Stimulated activated naive B cell treated with anti-CD40 and anti-IgM and Interleukin-4, amounts not matched to agents 10 μg/mL and 1 μg/mL and 100 μg/mL, for 72 hours (primary cell): ENCODE measurements at regions not wholly inside any gene's neighbourhood (a gene's known extent, or its start where the extent isn't known, plus 50 kb on each side); places are given as distances from the start of the nearest gene placed in this dataset.
"Not testable (repeated sequence)": the region's sequence is repeated elsewhere in the genome, so short reads cannot be mapped to it uniquely, and the experiment has no call there.

Experiments used
- ATAC-seq, 2 donors: fragments of 150-1000 bp; cut with Tn5 transposase; replicated peaks; 2 replicates each; pipeline ENCODE4 v1.10.0; 2021; ENCODE audit warnings: moderate library complexity in 1 of 2
- DNase-seq: peaks from one replicate; pipeline ENCODE4 v3.0.0; 2021
- H3K27ac Mint-ChIP-seq: one replicate; pipeline ENCODE4 v1.8.0; 2022; ENCODE audit warnings: mild to moderate bottlenecking, mixed read lengths
- H3K27me3 Mint-ChIP-seq, 2 donors: one replicate each; pipeline ENCODE4 v1.8.0; 2022; ENCODE audit warnings: mixed read lengths in 2 of 2
- H3K36me3 Mint-ChIP-seq, 2 donors: one replicate each; pipeline ENCODE4 v1.8.0; 2022; ENCODE audit warnings: mixed read lengths in 2 of 2, mild to moderate bottlenecking in 1 of 2
- H3K4me1 Mint-ChIP-seq, 2 donors: one replicate each; pipeline ENCODE4 v1.8.0; 2022; ENCODE audit warnings: mixed read lengths in 2 of 2, mild to moderate bottlenecking in 1 of 2
- H3K4me3 Mint-ChIP-seq, 2 donors: one replicate each; pipeline ENCODE4 v1.8.0; 2022; ENCODE audit warnings: mild to moderate bottlenecking in 2 of 2, mixed read lengths in 2 of 2, moderate library complexity in 1 of 2
- H3K9me3 Mint-ChIP-seq, 2 donors: one replicate each; pipeline ENCODE4 v1.8.0; 2022; ENCODE audit warnings: mixed read lengths in 2 of 2, mild to moderate bottlenecking in 1 of 2

- no peak for ATAC-seq
- DNase-seq, result no peak
- H3K4me1 Mint-ChIP-seq, result no peaks in the 10 kb centered on the region
- no peaks in the 10 kb centered on the region for H3K36me3 Mint-ChIP-seq
- peaks cover 4 to 8% of the 10 kb centered on the region in 2 donors for H3K9me3 Mint-ChIP-seq
- peaks cover 0 to 5% of the 10 kb centered on the region in 2 donors for H3K27me3 Mint-ChIP-seq
- H3K27ac Mint-ChIP-seq, result no peak overlapping the region
- no peak overlapping the region for H3K4me3 Mint-ChIP-seq
Measured at GRCh38 chr1:232169436-232169835, 460.5 kb downstream of the SIPA1L2 start.

GRCh38 chr1:232168508-232168907 is 461.4 kb downstream of the SIPA1L2 start:
- Mint-ChIP-seq H3K4me3 (no peak overlapping the region), H3K27me3 (no peaks in the 10 kb centered on the region), H3K27ac (no peak overlapping the region), H3K36me3 (no peaks in the 10 kb centered on the region), H3K4me1 (no peaks in the 10 kb centered on the region), H3K9me3 (peaks cover 4 to 8% of the 10 kb centered on the region in 2 donors)
- no peak for ATAC-seq
- DNase-seq, result no peak

- H3K4me3 Mint-ChIP-seq, result no peak overlapping the region
- peaks cover 4 to 8% of the 10 kb centered on the region in 2 donors for H3K9me3 Mint-ChIP-seq
- no peak overlapping the region for H3K27ac Mint-ChIP-seq
- no peaks in the 10 kb centered on the region for H3K27me3 Mint-ChIP-seq
- H3K36me3 Mint-ChIP-seq, result no peaks in the 10 kb centered on the region
- H3K4me1 Mint-ChIP-seq, result no peaks in the 10 kb centered on the region
- ATAC-seq (no peak), DNase-seq (no peak)
Measured at GRCh38 chr1:232166942-232167341, 463.0 kb downstream of the SIPA1L2 start.

GRCh38 chr1:232164078-232164963 is 465.6 kb downstream of the SIPA1L2 start:
- no peak for DNase-seq
- H3K27me3 Mint-ChIP-seq, result peaks cover 0 to 5% of the 10 kb centered on the region in 2 donors
- ATAC-seq, result no peak
- no peak overlapping the region for H3K27ac Mint-ChIP-seq
- H3K36me3 Mint-ChIP-seq, result no peaks in the 10 kb centered on the region
- H3K4me3 Mint-ChIP-seq, result no peak overlapping the region
- no peaks in the 10 kb centered on the region for H3K4me1 Mint-ChIP-seq
- peaks cover 4 to 8% of the 10 kb centered on the region in 2 donors for H3K9me3 Mint-ChIP-seq

GRCh38 chr1:232163533-232163932 is 466.4 kb downstream of the SIPA1L2 start:
- Mint-ChIP-seq H3K4me3 (no peak overlapping the region), H3K36me3 (no peaks in the 10 kb centered on the region), H3K27ac (no peak overlapping the region), H3K4me1 (no peaks in the 10 kb centered on the region), H3K27me3 (peaks cover 0 to 5% of the 10 kb centered on the region in 2 donors), H3K9me3 (peaks cover 7 to 11% of the 10 kb centered on the region in 2 donors)
- ATAC-seq, result no peak
- no peak for DNase-seq

GRCh38 chr1:232162001-232162400 is 467.9 kb downstream of the SIPA1L2 start:
- H3K9me3 Mint-ChIP-seq, result peaks cover 8 to 12% of the 10 kb centered on the region in 2 donors
- no peak overlapping the region for H3K27ac Mint-ChIP-seq
- no peaks in the 10 kb centered on the region for H3K4me1 Mint-ChIP-seq
- ATAC-seq (no peak), DNase-seq (no peak)
- peaks cover 0 to 5% of the 10 kb centered on the region in 2 donors for H3K27me3 Mint-ChIP-seq
- no peaks in the 10 kb centered on the region for H3K36me3 Mint-ChIP-seq
- H3K4me3 Mint-ChIP-seq, result no peak overlapping the region

GRCh38 chr1:232158558-232158957 is 471.4 kb downstream of the SIPA1L2 start:
- H3K4me3 Mint-ChIP-seq, H3K27me3 Mint-ChIP-seq, ATAC-seq, H3K9me3 Mint-ChIP-seq, DNase-seq, H3K27ac Mint-ChIP-seq, H3K4me1 Mint-ChIP-seq, H3K36me3 Mint-ChIP-seq: not testable (repeated sequence)

- not testable (repeated sequence) for H3K4me1 Mint-ChIP-seq, ATAC-seq, DNase-seq, H3K36me3 Mint-ChIP-seq, H3K9me3 Mint-ChIP-seq, H3K4me3 Mint-ChIP-seq, H3K27me3 Mint-ChIP-seq, H3K27ac Mint-ChIP-seq
Measured at GRCh38 chr1:232156070-232156469, 473.9 kb downstream of the SIPA1L2 start.

GRCh38 chr1:232153652-232154051 is 476.3 kb downstream of the SIPA1L2 start:
- Mint-ChIP-seq H3K9me3 (peaks cover 2 to 7% of the 10 kb centered on the region in 2 donors), H3K36me3 (no peaks in the 10 kb centered on the region), H3K27me3 (no peaks in the 10 kb centered on the region), H3K4me1 (no peaks in the 10 kb centered on the region), H3K4me3 (no peak overlapping the region), H3K27ac (no peak overlapping the region)
- ATAC-seq (no peak), DNase-seq (no peak)

- H3K4me1 Mint-ChIP-seq, result no peaks in the 10 kb centered on the region
- H3K9me3 Mint-ChIP-seq, result peaks cover 0 to 3% of the 10 kb centered on the region in 2 donors
- H3K27ac Mint-ChIP-seq, result no peak overlapping the region
- no peak for DNase-seq
- ATAC-seq, result no peak
- no peaks in the 10 kb centered on the region for H3K36me3 Mint-ChIP-seq
- H3K4me3 Mint-ChIP-seq, result no peak overlapping the region
- no peaks in the 10 kb centered on the region for H3K27me3 Mint-ChIP-seq
Measured at GRCh38 chr1:232150770-232151548, 479.0 kb downstream of the SIPA1L2 start.

GRCh38 chr1:232149287-232150201 is 480.4 kb downstream of the SIPA1L2 start:
- Mint-ChIP-seq H3K9me3 (peaks cover 0 to 2% of the 10 kb centered on the region in 2 donors), H3K36me3 (no peaks in the 10 kb centered on the region), H3K4me3 (no peak overlapping the region), H3K27ac (no peak overlapping the region), H3K27me3 (no peaks in the 10 kb centered on the region), H3K4me1 (no peaks in the 10 kb centered on the region)
- no peak for DNase-seq
- ATAC-seq, result no peak

GRCh38 chr1:232147215-232147614 is 482.7 kb downstream of the SIPA1L2 start:
- no peaks in the 10 kb centered on the region for H3K27me3 Mint-ChIP-seq
- peaks cover 0 to 2% of the 10 kb centered on the region in 2 donors for H3K9me3 Mint-ChIP-seq
- no peaks in the 10 kb centered on the region for H3K36me3 Mint-ChIP-seq
- no peak for ATAC-seq
- H3K27ac Mint-ChIP-seq, result no peak overlapping the region
- H3K4me1 Mint-ChIP-seq, result no peaks in the 10 kb centered on the region
- no peak overlapping the region for H3K4me3 Mint-ChIP-seq
- no peak for DNase-seq

GRCh38 chr1:232146514-232146913 is 483.4 kb downstream of the SIPA1L2 start:
- Mint-ChIP-seq H3K4me3 (no peak overlapping the region), H3K27me3 (no peaks in the 10 kb centered on the region), H3K36me3 (no peaks in the 10 kb centered on the region), H3K27ac (no peak overlapping the region), H3K4me1 (no peaks in the 10 kb centered on the region), H3K9me3 (peaks cover 0 to 2% of the 10 kb centered on the region in 2 donors)
- ATAC-seq (no peak), DNase-seq (no peak)

GRCh38 chr1:232145768-232146167 is 484.2 kb downstream of the SIPA1L2 start:
- DNase-seq, result no peak

More at GRCh38 chr1:232145768-232146167, 484.2 kb downstream of the SIPA1L2 start:
- H3K4me3 Mint-ChIP-seq, result no peak overlapping the region
- no peaks in the 10 kb centered on the region for H3K4me1 Mint-ChIP-seq
- no peak for ATAC-seq
- no peaks in the 10 kb centered on the region for H3K36me3 Mint-ChIP-seq
- H3K27ac Mint-ChIP-seq, result no peak overlapping the region
- H3K9me3 Mint-ChIP-seq, result peaks cover 4 to 5% of the 10 kb centered on the region in 2 donors
- H3K27me3 Mint-ChIP-seq, result no peaks in the 10 kb centered on the region
